Testis (tissue), 2 donors: ENCODE measurements at regions not wholly inside any gene's neighbourhood (a gene's known extent, or its start where the extent isn't known, plus 50 kb on each side); places are given as distances from the start of the nearest gene placed in this dataset.

Experiments used
- POLR2A ChIP-seq: fragments of 450-650 bp; IDR thresholded peaks from one replicate; pipeline ENCODE4 v1.6.1; 2017; ENCODE audit warnings: antibody characterized with exemption, mild to moderate bottlenecking, moderate library complexity
- TF ChIP-seq, protein P1 (sequence below), 3 experiments: fragments of 450-650 bp in 2 of 3; fragments of 200-600 bp in 1 of 3; sonication (generic) in 1 of 3; IDR thresholded peaks; one replicate each; pipeline ENCODE4 v1.5.1; 2016 to 2019; ENCODE audit warnings: antibody characterized with exemption in 3 of 3, mild to moderate bottlenecking in 2 of 3, moderate library complexity in 1 of 3

DNA sequence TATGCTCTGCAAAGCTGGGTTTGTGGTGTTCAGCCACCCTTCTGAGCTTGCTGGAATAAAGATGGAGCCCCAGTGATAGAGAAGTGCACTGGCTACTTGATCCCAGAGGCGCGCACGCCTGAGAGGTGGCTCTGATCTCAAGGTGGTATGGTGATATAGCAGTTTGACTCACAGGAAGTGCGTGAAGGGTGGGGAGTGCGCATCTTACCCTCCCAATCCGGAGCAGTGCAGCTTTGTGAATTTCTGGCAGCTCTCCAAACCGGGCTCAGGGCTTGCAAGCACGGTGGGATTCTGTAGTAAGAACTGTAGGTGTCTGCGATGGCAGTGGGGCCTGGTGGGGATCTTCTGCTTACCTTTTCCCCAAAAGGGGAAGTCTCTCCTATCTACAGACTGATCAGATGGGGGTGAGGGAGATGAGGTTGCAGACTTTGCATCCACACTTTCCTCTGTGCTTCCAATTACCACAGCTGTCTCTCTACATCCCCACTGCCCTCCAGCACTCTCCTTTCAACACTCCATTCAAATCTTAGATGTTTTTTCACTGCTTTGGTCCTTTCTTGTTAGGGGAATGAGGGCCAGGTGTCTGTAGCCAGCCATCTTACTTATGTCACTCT lies 197.4 kb upstream of the SLC38A2 start:
- TF ChIP-seq, protein P1, sequence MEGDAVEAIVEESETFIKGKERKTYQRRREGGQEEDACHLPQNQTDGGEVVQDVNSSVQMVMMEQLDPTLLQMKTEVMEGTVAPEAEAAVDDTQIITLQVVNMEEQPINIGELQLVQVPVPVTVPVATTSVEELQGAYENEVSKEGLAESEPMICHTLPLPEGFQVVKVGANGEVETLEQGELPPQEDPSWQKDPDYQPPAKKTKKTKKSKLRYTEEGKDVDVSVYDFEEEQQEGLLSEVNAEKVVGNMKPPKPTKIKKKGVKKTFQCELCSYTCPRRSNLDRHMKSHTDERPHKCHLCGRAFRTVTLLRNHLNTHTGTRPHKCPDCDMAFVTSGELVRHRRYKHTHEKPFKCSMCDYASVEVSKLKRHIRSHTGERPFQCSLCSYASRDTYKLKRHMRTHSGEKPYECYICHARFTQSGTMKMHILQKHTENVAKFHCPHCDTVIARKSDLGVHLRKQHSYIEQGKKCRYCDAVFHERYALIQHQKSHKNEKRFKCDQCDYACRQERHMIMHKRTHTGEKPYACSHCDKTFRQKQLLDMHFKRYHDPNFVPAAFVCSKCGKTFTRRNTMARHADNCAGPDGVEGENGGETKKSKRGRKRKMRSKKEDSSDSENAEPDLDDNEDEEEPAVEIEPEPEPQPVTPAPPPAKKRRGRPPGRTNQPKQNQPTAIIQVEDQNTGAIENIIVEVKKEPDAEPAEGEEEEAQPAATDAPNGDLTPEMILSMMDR (IDR thresholded peaks at IDR 0.05) = no peak
- no peak for TF ChIP-seq POLR2A
